A549 (cell line): ENCODE measurements at regions not wholly inside any gene's neighbourhood (a gene's known extent, or its start where the extent isn't known, plus 50 kb on each side); places are given as distances from the start of the nearest gene placed in this dataset.

Experiments
- POLR2A ChIP-seq: IDR thresholded peaks from 2 replicates; pipeline ENCODE4 v1.6.1; 2012; ENCODE audit warnings: mild to moderate bottlenecking, low read length
- USF2 ChIP-seq: fragments of 450-650 bp; IDR thresholded peaks from 2 replicates; pipeline ENCODE4 v1.6.1; 2014; ENCODE audit warnings: antibody characterized with exemption

- TF ChIP-seq USF2 (no peak), POLR2A (no peak)
Measured at GRCh38 chr14:89578156-89578555, 161.1 kb upstream of the FOXN3 start.
